Astrocyte of the cerebellum (primary cell): ENCODE measurements at regions not wholly inside any gene's neighbourhood (a gene's known extent, or its start where the extent isn't known, plus 50 kb on each side); places are given as distances from the start of the nearest gene placed in this dataset.

ENCODE experiments used
- DNase-seq: peaks from one replicate; pipeline ENCODE4 v3.0.0-alpha.2; 2011; ENCODE audit warnings: low read depth
- H3K4me3 ChIP-seq: 2 replicates; pipeline ENCODE4 v1.5.1; 2011; ENCODE audit warnings: mild to moderate bottlenecking, low read depth, low read length, moderate library complexity
- CTCF ChIP-seq: IDR thresholded peaks from 2 replicates; pipeline ENCODE4 v1.5.1; 2012; ENCODE audit warnings: low read length, low read depth, moderate library complexity, mild to moderate bottlenecking; ENCODE audit errors: missing control alignments
- in situ Hi-C: cut with HindIII; loops from 2 replicates; pipeline ENCODE4 v1.10.0; 2017; ENCODE audit warnings: low sequenced_read_pairs

- TF ChIP-seq CTCF: no peak
- H3K4me3 ChIP-seq: no peak overlapping the region
- in situ Hi-C loops: no loop called here
- DNase-seq: no peak
Observed at GRCh38 chr1:185376840-185377635, 60.0 kb upstream of the IVNS1ABP start.

DNA sequence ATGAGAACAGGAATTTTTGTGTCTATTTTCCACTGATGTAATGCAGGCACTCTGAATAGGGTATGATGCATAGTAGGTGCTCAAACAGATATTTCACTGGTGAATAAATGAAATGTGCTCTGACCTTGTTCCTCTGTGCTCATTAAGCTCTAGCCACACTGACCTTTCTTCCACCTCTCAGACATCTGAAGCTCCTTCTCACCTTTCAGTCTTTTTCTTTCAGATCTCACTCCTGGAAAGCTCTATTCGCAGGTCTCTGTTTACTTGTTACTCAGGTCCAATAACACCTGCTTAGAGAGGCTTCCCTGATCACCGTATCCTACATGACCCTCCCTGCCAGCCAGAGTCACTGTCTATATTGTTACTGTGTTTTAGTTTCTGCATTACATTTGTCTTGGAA is 59.2 kb upstream of the IVNS1ABP start:
- H3K4me3 ChIP-seq: no peak overlapping the region
- DNase-seq: no peak
- no peak for TF ChIP-seq CTCF
- in situ Hi-C loops: no loop called here

- no peak overlapping the region for H3K4me3 ChIP-seq
- DNase-seq: no peak
Observed at GRCh38 chr1:185375583-185375982, 58.5 kb upstream of the IVNS1ABP start.

GRCh38 chr1:185373813-185374529 is 56.9 kb upstream of the IVNS1ABP start:
- no peak overlapping the region for H3K4me3 ChIP-seq
- DNase-seq: no peak
- in situ Hi-C loops: loop anchor here (5.0 kb wide), 1 partner anchor 53 kb away; no protein-coding TSS in a partner anchor
- no peak for TF ChIP-seq CTCF

More at GRCh38 chr1:185375583-185375982, 58.5 kb upstream of the IVNS1ABP start:
- TF ChIP-seq CTCF: no peak
- in situ Hi-C loops: no loop called here

DNA sequence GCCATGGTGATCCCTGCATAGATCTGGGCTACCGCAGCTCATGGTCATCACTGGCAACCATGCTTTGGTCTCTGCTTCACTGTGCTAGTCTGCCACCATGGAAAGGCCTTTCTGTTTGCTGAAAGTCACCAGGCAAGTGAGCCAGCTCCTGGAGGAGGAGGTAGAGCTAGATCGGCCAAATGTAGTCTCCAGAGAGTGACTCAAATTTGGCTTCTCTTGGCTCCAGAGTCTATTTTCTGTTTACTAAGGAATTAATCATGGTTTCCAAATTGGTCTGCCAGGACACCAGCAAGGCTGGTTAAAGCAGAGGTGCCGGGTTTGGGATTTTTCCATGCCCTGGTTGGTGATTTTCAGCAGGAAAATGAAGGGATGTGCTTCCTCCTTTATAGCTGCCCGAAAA is 52.7 kb upstream of the IVNS1ABP start:
- no peak for TF ChIP-seq CTCF
- no peak for DNase-seq
- in situ Hi-C loops: loop anchor here (5.0 kb wide), 1 partner anchor 58 kb away; no protein-coding TSS in a partner anchor
- no peak overlapping the region for H3K4me3 ChIP-seq

GRCh38 chr1:185368913-185369491 is 52.0 kb upstream of the IVNS1ABP start:
- TF ChIP-seq CTCF: no peak
- no peak overlapping the region for H3K4me3 ChIP-seq
- DNase-seq: no peak
- in situ Hi-C loops: no loop called here
